Astrocyte (in vitro differentiated cells and primary cell): ENCODE measurements at regions not wholly inside any gene's neighbourhood (a gene's known extent, or its start where the extent isn't known, plus 50 kb on each side); places are given as distances from the start of the nearest gene placed in this dataset.

Source experiments
- DNase-seq: peaks from one replicate; pipeline ENCODE4 v3.0.0-alpha.2; 2010; ENCODE audit warnings: low read depth
- FAIRE-seq: peaks from 2 replicates; lab custom pipeline; 2011; peaks lifted over from hg19 to GRCh38; lab: Jason Lieb, UNC
- H2AFZ ChIP-seq: 2 replicates; pipeline ENCODE4 v1.6.0; 2012; ENCODE audit warnings: low read depth, low read length, inconsistent platforms
- H3K27ac ChIP-seq: 2 replicates; pipeline ENCODE4 v1.5.1; 2011; ENCODE audit warnings: low read depth, low read length, inconsistent platforms
- H3K27me3 ChIP-seq: 2 replicates; pipeline ENCODE4 v1.6.0; 2011; ENCODE audit warnings: low read length, inconsistent platforms; ENCODE audit not compliant: insufficient read depth
- H3K36me3 ChIP-seq: 2 replicates; pipeline ENCODE4 v1.5.1; 2011; ENCODE audit warnings: low read length, inconsistent platforms; ENCODE audit not compliant: insufficient read depth
- H3K4me1 ChIP-seq: 2 replicates; pipeline ENCODE4 v1.5.1; 2011; ENCODE audit warnings: low read length, inconsistent platforms; ENCODE audit not compliant: insufficient read depth
- H3K4me2 ChIP-seq: 2 replicates; pipeline ENCODE4 v1.6.0; 2012; ENCODE audit warnings: low read length, inconsistent platforms
- H3K4me3 ChIP-seq: 2 replicates; pipeline ENCODE4 v1.5.1; 2011; ENCODE audit warnings: low read depth, mild to moderate bottlenecking, low read length, inconsistent platforms; ENCODE audit not compliant: insufficient read depth
- H3K79me2 ChIP-seq: 2 replicates; pipeline ENCODE4 v1.6.0; 2012; ENCODE audit warnings: mild to moderate bottlenecking, low read length, inconsistent platforms; ENCODE audit not compliant: insufficient read depth
- H3K9ac ChIP-seq: 2 replicates; pipeline ENCODE4 v1.6.0; 2012; ENCODE audit warnings: mild to moderate bottlenecking, low read length, inconsistent platforms
- H3K9me3 ChIP-seq: 2 replicates; pipeline ENCODE4 v1.5.1; 2012; ENCODE audit warnings: low read depth, mild to moderate bottlenecking, low read length, inconsistent platforms; ENCODE audit not compliant: insufficient read depth
- H4K20me1 ChIP-seq: 2 replicates; pipeline ENCODE4 v1.6.0; 2012; ENCODE audit warnings: low read length, inconsistent platforms; ENCODE audit not compliant: insufficient read depth
- H3K27ac Mint-ChIP-seq: one replicate; pipeline ENCODE4 v1.8.0; 2021; ENCODE audit warnings: mild to moderate bottlenecking, mixed read lengths; ENCODE audit not compliant: unreplicated experiment
- H3K27me3 Mint-ChIP-seq: one replicate; pipeline ENCODE4 v1.8.0; 2021; ENCODE audit warnings: low read depth, mixed read lengths; ENCODE audit not compliant: unreplicated experiment
- H3K36me3 Mint-ChIP-seq: one replicate; pipeline ENCODE4 v1.8.0; 2021; ENCODE audit warnings: low read depth, mixed read lengths; ENCODE audit not compliant: unreplicated experiment
- H3K4me1 Mint-ChIP-seq: one replicate; pipeline ENCODE4 v1.8.0; 2021; ENCODE audit warnings: low read depth, mixed read lengths; ENCODE audit not compliant: unreplicated experiment
- H3K4me3 Mint-ChIP-seq: one replicate; pipeline ENCODE4 v1.8.0; 2021; ENCODE audit warnings: mild to moderate bottlenecking, moderate library complexity, mixed read lengths; ENCODE audit not compliant: unreplicated experiment
- H3K9me3 Mint-ChIP-seq: one replicate; pipeline ENCODE4 v1.8.0; 2021; ENCODE audit warnings: mild to moderate bottlenecking, mixed read lengths; ENCODE audit not compliant: unreplicated experiment
- CTCF ChIP-seq: IDR thresholded peaks from 2 replicates; pipeline ENCODE4 v1.5.1; 2011; ENCODE audit warnings: low read depth, mild to moderate bottlenecking, inconsistent platforms, low read length, moderate library complexity; ENCODE audit not compliant: insufficient read depth
- EZH2 ChIP-seq: IDR thresholded peaks from 2 replicates; pipeline ENCODE4 v1.6.1; 2012; ENCODE audit warnings: mild to moderate bottlenecking, low read length, inconsistent platforms; ENCODE audit not compliant: insufficient read depth

DNA sequence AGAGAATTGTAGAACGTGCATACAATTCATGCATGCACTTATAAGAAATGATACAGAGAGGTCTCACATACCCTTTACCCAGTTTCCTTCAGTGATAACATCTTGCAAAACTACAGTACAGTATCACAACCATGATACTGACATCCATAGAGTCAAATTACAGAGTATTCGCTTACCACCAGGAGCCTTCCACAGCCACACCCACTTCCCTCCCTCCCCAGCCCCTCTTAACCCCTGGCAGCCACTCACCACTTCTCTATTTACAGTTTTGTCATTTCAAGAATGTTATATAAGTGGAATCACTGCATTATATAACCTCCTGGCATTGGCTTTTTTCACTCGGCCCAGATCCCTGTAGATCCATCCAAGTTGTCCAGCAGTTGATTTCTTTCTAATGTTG lies 143.8 kb downstream of the ZNF248 start:
- Mint-ChIP-seq H3K9me3 (peaks cover 2% of the 10 kb centered on the region), H3K36me3 (no peaks in the 10 kb centered on the region), H3K4me3 (no peak overlapping the region), H3K4me1 (no peaks in the 10 kb centered on the region), H3K27me3 (no peaks in the 10 kb centered on the region), H3K27ac (no peak overlapping the region)
- no peak overlapping the region for H3K4me2 ChIP-seq
- no peak overlapping the region for H2AFZ ChIP-seq
- no peak overlapping the region for H3K27ac ChIP-seq
- H4K20me1 ChIP-seq: no peaks in the 10 kb centered on the region
- H3K4me3 ChIP-seq: no peak overlapping the region
- H3K9ac ChIP-seq: no peak overlapping the region
- DNase-seq: no peak
- no peaks in the 10 kb centered on the region for H3K27me3 ChIP-seq
- no peaks in the 10 kb centered on the region for H3K36me3 ChIP-seq
- TF ChIP-seq CTCF (no peak), EZH2 (no peak)
- no peak for FAIRE-seq
- H3K79me2 ChIP-seq: no peaks in the 10 kb centered on the region
- H3K4me1 ChIP-seq: no peaks in the 10 kb centered on the region
- H3K9me3 ChIP-seq: peaks cover 12% of the 10 kb centered on the region

DNA sequence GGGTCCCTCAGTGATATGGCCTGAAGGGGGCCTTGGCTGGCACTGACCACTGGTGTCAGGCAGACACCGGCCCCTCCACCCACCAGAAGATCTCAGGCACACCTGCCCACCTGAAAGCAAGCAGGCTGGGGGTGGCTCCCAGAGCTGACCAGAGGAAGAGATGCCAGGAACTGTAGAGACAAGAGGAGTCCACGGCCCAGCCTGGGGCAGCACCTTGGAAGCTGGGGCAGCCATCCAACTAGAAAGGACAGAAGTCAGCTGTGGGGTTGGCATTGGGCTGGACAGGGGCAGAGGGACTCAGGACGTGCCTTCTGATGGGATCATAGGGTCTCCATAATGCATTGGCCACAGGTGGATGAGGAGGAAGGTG lies 144.3 kb downstream of the ZNF248 start:
- no peak overlapping the region for H3K27ac Mint-ChIP-seq
- Histone ChIP-seq H2AFZ (no peak overlapping the region), H3K36me3 (no peaks in the 10 kb centered on the region), H3K9ac (no peak overlapping the region), H3K79me2 (no peaks in the 10 kb centered on the region), H3K4me1 (no peaks in the 10 kb centered on the region), H4K20me1 (no peaks in the 10 kb centered on the region), H3K9me3 (peaks cover 12% of the 10 kb centered on the region), H3K27me3 (no peaks in the 10 kb centered on the region), H3K27ac (no peak overlapping the region), H3K4me3 (no peak overlapping the region), H3K4me2 (no peak overlapping the region)
- H3K4me3 Mint-ChIP-seq: no peak overlapping the region
- H3K4me1 Mint-ChIP-seq: no peaks in the 10 kb centered on the region
- no peak for TF ChIP-seq CTCF
- no peak for TF ChIP-seq EZH2
- no peaks in the 10 kb centered on the region for H3K27me3 Mint-ChIP-seq
- DNase-seq (no peak), FAIRE-seq (no peak)
- peaks cover 2% of the 10 kb centered on the region for H3K9me3 Mint-ChIP-seq
- no peaks in the 10 kb centered on the region for H3K36me3 Mint-ChIP-seq

DNA sequence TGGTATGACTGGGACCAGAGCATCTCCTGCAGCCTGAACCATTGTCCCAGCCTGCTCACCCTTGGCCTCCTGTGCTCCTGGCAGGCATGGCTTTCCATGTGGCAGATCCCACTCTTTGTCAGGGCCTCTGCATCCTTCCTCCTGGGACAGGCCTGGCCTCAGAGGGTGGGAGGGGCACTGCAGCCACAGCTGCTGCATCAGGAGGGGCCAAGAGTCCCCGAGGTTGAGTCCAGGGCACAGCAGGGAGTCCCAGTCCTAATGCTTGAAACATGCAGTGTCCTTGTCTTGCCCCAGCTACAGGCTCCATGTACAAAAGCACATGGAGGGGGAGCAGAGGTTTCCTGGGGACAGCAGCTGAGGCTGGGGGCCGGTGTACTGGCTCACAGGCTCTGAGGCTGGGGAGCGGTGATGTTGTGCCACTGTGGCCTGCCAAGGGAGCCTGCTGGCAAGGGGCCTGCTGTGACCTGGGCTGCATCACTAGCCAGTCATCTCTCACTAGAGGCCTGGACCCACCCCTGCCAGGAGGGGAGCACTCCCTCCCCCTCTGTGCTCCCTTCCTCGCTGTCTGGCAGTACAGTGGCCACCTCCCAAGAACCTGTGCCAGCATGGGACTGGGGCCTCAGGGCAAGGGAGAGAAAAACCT lies 144.8 kb downstream of the ZNF248 start:
- peaks cover 2% of the 10 kb centered on the region for H3K9me3 Mint-ChIP-seq
- H3K4me3 Mint-ChIP-seq: no peak overlapping the region
- no peak for TF ChIP-seq EZH2
- no peak for TF ChIP-seq CTCF
- Histone ChIP-seq H3K4me1 (no peaks in the 10 kb centered on the region), H3K4me3 (no peak overlapping the region), H3K27ac (no peak overlapping the region), H2AFZ (no peak overlapping the region), H3K36me3 (no peaks in the 10 kb centered on the region), H3K9me3 (peaks cover 12% of the 10 kb centered on the region), H3K9ac (no peak overlapping the region), H3K79me2 (no peaks in the 10 kb centered on the region), H3K27me3 (no peaks in the 10 kb centered on the region), H4K20me1 (no peaks in the 10 kb centered on the region), H3K4me2 (no peak overlapping the region)
- H3K36me3 Mint-ChIP-seq: no peaks in the 10 kb centered on the region
- no peaks in the 10 kb centered on the region for H3K27me3 Mint-ChIP-seq
- FAIRE-seq: no peak
- H3K4me1 Mint-ChIP-seq: no peaks in the 10 kb centered on the region
- DNase-seq: no peak
- no peak overlapping the region for H3K27ac Mint-ChIP-seq
